ENCODE measurements at regions not wholly inside any gene's neighbourhood (a gene's known extent, or its start where the extent isn't known, plus 50 kb on each side); places are given as distances from the start of the nearest gene placed in this dataset.

DNA sequence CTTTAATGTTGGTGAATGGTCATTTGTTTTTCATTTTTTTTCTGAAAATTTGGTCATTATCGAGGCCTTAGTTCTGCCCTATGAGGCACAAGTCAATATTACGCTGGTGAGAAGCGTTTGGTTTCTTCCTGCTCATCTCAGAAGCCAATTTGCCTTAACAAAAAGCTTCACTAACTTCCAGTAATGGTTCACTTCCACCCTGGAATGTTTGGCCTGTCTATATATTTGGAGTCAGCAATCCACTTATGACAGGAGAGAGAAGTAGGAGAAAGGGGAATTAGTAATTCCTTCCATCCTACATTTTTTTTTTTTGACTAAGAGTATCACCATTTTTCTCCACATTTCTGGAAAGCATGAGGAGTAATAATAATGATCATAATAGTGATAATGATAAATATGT is 124.4 kb downstream of the DIPK2A start:
- no peak for DNase-seq (ENCODE audit: low read depth)
- TF ChIP-seq, protein P1, sequence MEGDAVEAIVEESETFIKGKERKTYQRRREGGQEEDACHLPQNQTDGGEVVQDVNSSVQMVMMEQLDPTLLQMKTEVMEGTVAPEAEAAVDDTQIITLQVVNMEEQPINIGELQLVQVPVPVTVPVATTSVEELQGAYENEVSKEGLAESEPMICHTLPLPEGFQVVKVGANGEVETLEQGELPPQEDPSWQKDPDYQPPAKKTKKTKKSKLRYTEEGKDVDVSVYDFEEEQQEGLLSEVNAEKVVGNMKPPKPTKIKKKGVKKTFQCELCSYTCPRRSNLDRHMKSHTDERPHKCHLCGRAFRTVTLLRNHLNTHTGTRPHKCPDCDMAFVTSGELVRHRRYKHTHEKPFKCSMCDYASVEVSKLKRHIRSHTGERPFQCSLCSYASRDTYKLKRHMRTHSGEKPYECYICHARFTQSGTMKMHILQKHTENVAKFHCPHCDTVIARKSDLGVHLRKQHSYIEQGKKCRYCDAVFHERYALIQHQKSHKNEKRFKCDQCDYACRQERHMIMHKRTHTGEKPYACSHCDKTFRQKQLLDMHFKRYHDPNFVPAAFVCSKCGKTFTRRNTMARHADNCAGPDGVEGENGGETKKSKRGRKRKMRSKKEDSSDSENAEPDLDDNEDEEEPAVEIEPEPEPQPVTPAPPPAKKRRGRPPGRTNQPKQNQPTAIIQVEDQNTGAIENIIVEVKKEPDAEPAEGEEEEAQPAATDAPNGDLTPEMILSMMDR (conservative IDR thresholded peaks at IDR 0.05; ENCODE audit: control insufficient read depth, insufficient read depth, low read depth, low read length) = no peak
- H3K4me3 ChIP-seq (ENCODE audit: control insufficient read depth, low read depth, low read length) = no peak overlapping the region

DNA sequence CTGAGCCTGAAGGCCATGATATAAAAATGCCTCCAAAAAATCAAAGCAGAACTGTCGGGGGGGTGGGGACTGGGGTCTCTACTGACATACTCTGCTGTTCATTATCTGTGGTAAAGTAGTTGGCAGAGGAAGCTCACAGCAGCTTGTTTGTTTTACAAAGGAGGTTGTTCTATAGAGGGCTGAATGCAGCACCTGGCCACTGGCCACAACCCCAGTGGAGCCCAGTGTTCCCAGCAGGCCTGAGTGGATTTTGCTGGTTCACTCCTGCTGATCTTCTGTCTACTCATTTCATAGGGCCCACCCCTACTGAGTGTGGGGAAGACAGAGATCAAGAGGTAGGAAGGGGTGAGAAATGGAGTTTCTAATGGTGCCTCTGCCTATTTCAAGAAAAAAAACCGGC is 125.5 kb downstream of the DIPK2A start:
- no peak overlapping the region for H3K4me3 ChIP-seq (ENCODE audit: control insufficient read depth, low read depth, low read length)
- DNase-seq (ENCODE audit: low read depth) = no peak
- TF ChIP-seq, protein P1 (conservative IDR thresholded peaks at IDR 0.05; ENCODE audit: control insufficient read depth, insufficient read depth, low read depth, low read length) = no peak

DNA sequence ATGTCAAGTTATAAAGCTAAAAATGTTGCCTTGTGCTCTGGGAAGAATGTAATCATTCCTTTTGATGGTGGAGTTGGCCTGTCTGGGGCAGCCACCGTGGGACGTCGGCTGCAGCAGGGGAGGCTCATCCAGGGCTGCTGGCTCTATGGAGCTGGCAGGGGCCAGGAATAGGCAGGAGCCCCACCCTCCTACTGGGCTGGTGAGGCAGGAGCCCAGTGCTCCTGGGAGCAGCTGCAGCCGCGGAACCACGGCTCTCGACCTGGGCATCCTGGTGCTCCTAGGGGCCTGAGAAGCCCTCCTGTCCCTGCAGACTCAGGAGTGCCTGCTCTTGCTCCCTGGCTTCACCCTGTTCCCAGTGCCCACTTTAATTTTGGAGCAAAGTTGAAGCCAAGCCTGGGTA is 127.1 kb downstream of the DIPK2A start:
- TF ChIP-seq, protein P1 (conservative IDR thresholded peaks at IDR 0.05; ENCODE audit: control insufficient read depth, insufficient read depth, low read depth, low read length) = no peak
- no peak overlapping the region for H3K4me3 ChIP-seq (ENCODE audit: control insufficient read depth, low read depth, low read length)
- DNase-seq (ENCODE audit: low read depth) = no peak

DNA sequence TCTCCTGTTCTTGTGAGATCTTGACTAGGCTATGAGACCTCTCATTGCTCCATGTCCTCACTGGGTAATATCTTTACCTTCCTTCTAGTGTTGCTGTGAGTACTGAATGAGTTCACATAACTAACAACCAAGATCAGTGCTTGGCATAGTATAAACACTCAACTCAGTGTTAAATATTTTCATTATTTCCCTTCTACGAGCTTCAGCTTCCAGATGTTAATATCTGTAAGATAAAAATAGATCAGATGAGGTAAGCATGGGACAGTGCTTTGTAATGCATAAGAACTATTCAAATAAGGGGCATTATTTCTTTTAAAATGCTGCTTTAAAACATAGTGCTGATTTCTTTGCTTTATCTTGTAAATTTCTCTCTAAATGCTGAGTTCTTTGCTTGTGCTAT is 130.8 kb downstream of the DIPK2A start:
- no peak for DNase-seq (ENCODE audit: low read depth)
- H3K4me3 ChIP-seq (ENCODE audit: control insufficient read depth, low read depth, low read length) = no peak overlapping the region
- TF ChIP-seq, protein P1 (conservative IDR thresholded peaks at IDR 0.05; ENCODE audit: control insufficient read depth, insufficient read depth, low read depth, low read length) = no peak

DNA sequence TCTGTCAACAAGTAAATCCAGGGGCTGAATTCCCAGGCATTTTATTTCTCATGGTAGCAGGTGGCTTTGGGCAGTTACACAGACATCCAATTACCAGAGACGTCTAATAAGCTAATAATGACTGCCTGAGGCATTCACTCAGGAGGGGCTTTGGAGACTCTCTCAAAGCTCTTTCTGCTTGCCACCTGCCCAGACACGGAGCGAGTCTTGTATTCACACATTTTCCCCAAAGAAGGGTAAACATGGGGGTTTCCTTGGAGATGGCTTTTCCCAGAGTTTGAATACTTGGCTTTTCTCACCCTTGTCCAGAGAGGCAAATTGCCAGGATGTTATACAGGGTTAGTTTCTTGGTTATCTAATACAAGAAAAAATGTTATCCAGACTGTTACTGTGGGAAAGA is 132.6 kb downstream of the DIPK2A start:
- no peak for DNase-seq (ENCODE audit: low read depth)
- TF ChIP-seq, protein P1 (conservative IDR thresholded peaks at IDR 0.05; ENCODE audit: control insufficient read depth, insufficient read depth, low read depth, low read length) = no peak
- H3K4me3 ChIP-seq (ENCODE audit: control insufficient read depth, low read depth, low read length) = no peak overlapping the region

DNA sequence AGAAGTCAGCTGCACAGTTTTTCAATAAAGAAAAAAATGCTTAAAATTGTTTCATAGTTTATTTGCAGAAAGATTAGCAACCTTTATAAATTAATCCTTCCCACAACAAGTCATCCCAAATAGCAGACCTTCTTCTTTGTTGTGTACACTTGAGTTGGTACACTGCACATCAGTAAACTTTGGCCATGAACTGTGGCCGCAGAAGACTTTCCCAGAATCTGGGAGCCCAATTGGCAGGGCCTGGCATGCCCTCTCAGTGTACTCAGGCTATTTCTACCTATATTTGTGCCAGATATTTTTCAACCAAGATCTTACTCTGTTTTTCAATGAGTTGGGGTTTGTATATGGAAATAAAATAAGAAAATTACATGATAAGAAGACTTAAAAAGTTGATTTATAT is 133.1 kb downstream of the DIPK2A start:
- no peak for DNase-seq (ENCODE audit: low read depth)
- H3K4me3 ChIP-seq (ENCODE audit: control insufficient read depth, low read depth, low read length) = no peak overlapping the region
- TF ChIP-seq, protein P1 (conservative IDR thresholded peaks at IDR 0.05; ENCODE audit: control insufficient read depth, insufficient read depth, low read depth, low read length) = no peak

DNA sequence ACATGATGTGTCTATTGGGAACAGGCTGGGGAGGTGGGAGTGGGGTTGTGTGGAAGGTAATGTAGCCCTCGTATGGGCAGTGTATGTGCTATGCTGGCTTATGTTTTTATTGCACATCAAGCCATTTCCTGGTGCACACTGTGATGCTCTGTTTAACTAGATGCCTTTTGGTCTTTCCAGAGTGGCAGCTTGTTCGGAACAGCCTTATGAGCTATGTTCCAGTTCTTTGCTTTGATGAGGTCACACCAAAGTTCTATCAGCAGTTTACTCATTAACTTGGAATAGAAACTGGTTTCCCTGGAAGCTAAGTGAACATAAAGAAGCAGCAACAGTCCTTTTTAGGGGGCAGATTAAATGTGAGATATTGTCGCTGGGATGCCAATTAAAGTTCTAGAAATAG is 133.9 kb downstream of the DIPK2A start:
- TF ChIP-seq, protein P1 (conservative IDR thresholded peaks at IDR 0.05; ENCODE audit: control insufficient read depth, insufficient read depth, low read depth, low read length) = no peak
- no peak overlapping the region for H3K4me3 ChIP-seq (ENCODE audit: control insufficient read depth, low read depth, low read length)
- no peak for DNase-seq (ENCODE audit: low read depth)
